OCI-LY1 (cell line): ENCODE measurements at regions not wholly inside any gene's neighbourhood (a gene's known extent, or its start where the extent isn't known, plus 50 kb on each side); places are given as distances from the start of the nearest gene placed in this dataset.

ENCODE experiments used
- CTCF ChIP-seq: fragments of 200-600 bp; sonication (generic), shearing (Covaris generic); IDR thresholded peaks from 2 replicates; pipeline ENCODE4 v1.5.1; 2017; ENCODE audit warnings: mild to moderate bottlenecking, antibody characterized with exemption, low read length, moderate library complexity, mixed read lengths
- EZH2 ChIP-seq: fragments of 200-600 bp; sonication (generic), shearing (Covaris generic); IDR thresholded peaks from 2 replicates; pipeline ENCODE4 v1.8.0; 2017; ENCODE audit warnings: borderline replicate concordance, mixed run types, mild to moderate bottlenecking, antibody characterized with exemption, low read length, moderate library complexity, mixed read lengths

GRCh38 chr1:238980053-238980452 lies 406.3 kb upstream of the CHRM3 start:
- TF ChIP-seq CTCF (no peak), EZH2 (no peak)
